GM10248 (cell line): ENCODE measurements at regions not wholly inside any gene's neighbourhood (a gene's known extent, or its start where the extent isn't known, plus 50 kb on each side); places are given as distances from the start of the nearest gene placed in this dataset.

ENCODE experiments used
- CTCF ChIA-PET: fragments of 300-600 bp; sonication (Branson Sonifier 250); formaldehyde crosslinking; extraction: SDS; loops from one replicate; lab custom pipeline; 2021; ENCODE audit warnings: antibody characterized with exemption; lab: Yijun Ruan, JAX
- POLR2A ChIA-PET: fragments of 350-650 bp; sonication (Branson Sonifier 250); formaldehyde crosslinking; extraction: SDS; loops from one replicate; lab custom pipeline; 2020; ENCODE audit warnings: antibody characterized with exemption; lab: Yijun Ruan, JAX
- DNase-seq: peaks from one replicate; pipeline ENCODE4 v3.0.0; 2012; ENCODE audit errors: extremely low spot score
- CTCF ChIP-seq: IDR thresholded peaks from 2 replicates; pipeline ENCODE4 v1.5.1; 2012; ENCODE audit warnings: mild to moderate bottlenecking, low read depth; ENCODE audit errors: extremely low read depth, missing control alignments, control extremely low read depth

- TF ChIP-seq CTCF, result no peak
- no peak for DNase-seq
- POLR2A ChIA-PET, result no interaction called here
- CTCF ChIA-PET, result no interaction called here
Observed at GRCh38 chr1:234899730-234900072, 228.9 kb downstream of the TOMM20 start.

- ChIA-PET POLR2A (no interaction called here), CTCF (interaction anchor here (1.1 kb wide), 2 partner anchors 11 to 56 kb away, joined by 3 read pairs; no protein-coding TSS in a partner anchor)
- no peak for DNase-seq
- TF ChIP-seq CTCF, result no peak
Observed at GRCh38 chr1:234899041-234899729, 229.5 kb downstream of the TOMM20 start.

- ChIA-PET CTCF (interaction anchor here (1.1 kb wide), 2 partner anchors 10 to 57 kb away, joined by 3 read pairs; no protein-coding TSS in a partner anchor), POLR2A (no interaction called here)
- DNase-seq, result no peak
- TF ChIP-seq CTCF, result no peak
Observed at GRCh38 chr1:234898455-234899033, 230.1 kb downstream of the TOMM20 start.

- ChIA-PET POLR2A (no interaction called here), CTCF (interaction anchor here (1.1 kb wide), 2 partner anchors 10 to 57 kb away, joined by 3 read pairs; no protein-coding TSS in a partner anchor)
- TF ChIP-seq CTCF, result no peak
- no peak for DNase-seq
Observed at GRCh38 chr1:234897754-234898454, 230.7 kb downstream of the TOMM20 start.

GRCh38 chr1:234897390-234897749, 231.3 kb downstream of the TOMM20 start:
- no peak for TF ChIP-seq CTCF
- CTCF ChIA-PET, result no interaction called here
- POLR2A ChIA-PET, result no interaction called here
- DNase-seq, result no peak

GRCh38 chr1:234896477-234897389, 231.9 kb downstream of the TOMM20 start:
- no peak for TF ChIP-seq CTCF
- ChIA-PET CTCF (no interaction called here), POLR2A (no interaction called here)
- no peak for DNase-seq
